AG09309 (cell line): ENCODE measurements at regions not wholly inside any gene's neighbourhood (a gene's known extent, or its start where the extent isn't known, plus 50 kb on each side); places are given as distances from the start of the nearest gene placed in this dataset.

Source experiments
- DNase-seq: peaks from one replicate; pipeline ENCODE4 v3.0.0-alpha.2; 2010; ENCODE audit warnings: low read depth
- H3K4me3 ChIP-seq: 2 replicates; pipeline ENCODE4 v1.5.1; 2011; ENCODE audit warnings: mild to moderate bottlenecking, low read depth, low read length, moderate library complexity; ENCODE audit not compliant: control insufficient read depth
- CTCF ChIP-seq: IDR thresholded peaks from 2 replicates; pipeline ENCODE4 v1.5.1; 2011; ENCODE audit warnings: mild to moderate bottlenecking, low read depth, low read length, inconsistent platforms; ENCODE audit not compliant: insufficient read depth, control insufficient read depth; ENCODE audit errors: missing control alignments

GRCh38 chr7:118794419-118794818 lies 569.9 kb downstream of the ANKRD7 start:
- no peak for TF ChIP-seq CTCF
- H3K4me3 ChIP-seq = no peak overlapping the region
- DNase-seq = no peak

GRCh38 chr7:118801366-118801765 lies 576.9 kb downstream of the ANKRD7 start:
- DNase-seq = no peak
- no peak for TF ChIP-seq CTCF

GRCh38 chr7:118802726-118803125 lies 578.2 kb downstream of the ANKRD7 start:
- no peak overlapping the region for H3K4me3 ChIP-seq
- no peak for DNase-seq
- no peak for TF ChIP-seq CTCF

More at GRCh38 chr7:118801366-118801765, 576.9 kb downstream of the ANKRD7 start:
- H3K4me3 ChIP-seq = no peak overlapping the region

GRCh38 chr7:118826246-118826645 lies 601.7 kb downstream of the ANKRD7 start:
- DNase-seq = no peak
- no peak overlapping the region for H3K4me3 ChIP-seq
- TF ChIP-seq CTCF = no peak

- DNase-seq = no peak
- no peak for TF ChIP-seq CTCF
- no peak overlapping the region for H3K4me3 ChIP-seq
Observed at GRCh38 chr7:118836933-118837332, 612.4 kb downstream of the ANKRD7 start.

GRCh38 chr7:118839515-118839914 lies 615.0 kb downstream of the ANKRD7 start:
- TF ChIP-seq CTCF = no peak
- H3K4me3 ChIP-seq = no peak overlapping the region
- no peak for DNase-seq

- no peak for TF ChIP-seq CTCF
- DNase-seq = no peak
- no peak overlapping the region for H3K4me3 ChIP-seq
Observed at GRCh38 chr7:118843456-118843855, 619.0 kb downstream of the ANKRD7 start.
